ENCODE measurements at regions not wholly inside any gene's neighbourhood (a gene's known extent, or its start where the extent isn't known, plus 50 kb on each side); places are given as distances from the start of the nearest gene placed in this dataset.
A peak's percentile ranks its signal among the peaks of the same experiment; 100 is the strongest.

DNA sequence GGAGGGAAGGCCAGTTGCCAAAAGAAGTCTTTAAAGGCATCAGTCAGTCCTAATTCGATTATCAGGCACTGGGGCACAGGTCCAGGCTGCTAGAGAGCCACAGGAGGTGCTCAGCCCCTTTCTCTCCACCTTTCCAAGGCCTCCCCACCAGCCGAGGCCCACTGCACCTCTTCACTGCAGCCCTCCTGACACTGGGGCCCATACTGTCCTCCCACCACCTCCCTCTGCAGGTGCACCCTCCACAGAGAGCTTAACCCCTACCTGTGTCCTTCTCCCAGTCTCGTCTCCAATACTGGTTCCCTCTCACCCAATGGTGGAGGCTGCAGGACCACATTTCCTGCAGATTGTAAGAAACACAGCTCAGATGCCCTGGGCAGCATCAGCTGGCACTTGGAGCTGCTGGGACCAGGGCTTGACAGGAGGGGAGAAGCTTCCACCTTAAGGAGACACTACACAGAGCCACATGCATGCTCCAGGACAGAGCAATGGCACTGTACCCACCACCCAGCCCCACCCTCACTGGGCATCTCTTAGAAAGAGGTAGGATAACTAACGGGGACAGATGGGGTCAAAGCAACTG lies 81.6 kb upstream of the PRR20G start:
- Histone ChIP-seq H3K23me2 (ENCODE audit: insufficient read length, low read depth, low read length, poor library complexity, severe bottlenecking) (no peaks in the 10 kb centered on the region), H3K79me2 (ENCODE audit: insufficient read depth, low read length) (no peaks in the 10 kb centered on the region), H3K56ac (ENCODE audit: insufficient read length, low read depth, low read length) (no peak overlapping the region), H3K14ac (ENCODE audit: insufficient read depth, low read length) (peak overlapping the region; percentile 12; the same call in 1 of the 2 replicates), H3K79me1 (ENCODE audit: insufficient read depth, low read depth, low read length, poor library complexity, severe bottlenecking) (no peaks in the 10 kb centered on the region), H2BK15ac (ENCODE audit: low read depth, low read length) (no peak overlapping the region), H3T11ph (ENCODE audit: low read length) (no peak overlapping the region), H2BK12ac (ENCODE audit: insufficient read length, low read depth, low read length) (no peak overlapping the region), H3K9ac (ENCODE audit: extremely low read depth, insufficient read length, low read length) (no peak overlapping the region), H2BK120ac (ENCODE audit: low read depth, low read length, poor library complexity, severe bottlenecking) (no peak overlapping the region), H3K9me3 (ENCODE audit: control insufficient read depth, low read depth, low read length) (no peaks in the 10 kb centered on the region), H4K20me1 (ENCODE audit: control insufficient read depth, insufficient read depth, insufficient read length) (no peaks in the 10 kb centered on the region), H2BK20ac (ENCODE audit: low read depth, low read length, poor library complexity, severe bottlenecking) (no peak overlapping the region), H3K23ac (ENCODE audit: insufficient read length, low read depth, low read length) (no peak overlapping the region), H3K27me3 (ENCODE audit: insufficient read depth, low read length) (no peaks in the 10 kb centered on the region), H4K5ac (ENCODE audit: insufficient read length, low read depth, low read length) (no peak overlapping the region), H3K27ac (ENCODE audit: insufficient read length, low read depth, low read length) (no peak overlapping the region), H2BK5ac (ENCODE audit: insufficient read length, low read length) (no peak overlapping the region), H2AFZ (ENCODE audit: low read length) (no peak overlapping the region), H3K4me1 (ENCODE audit: insufficient read depth, low read length) (no peaks in the 10 kb centered on the region), H3K4me2 (ENCODE audit: insufficient read depth, insufficient read length, low read length) (no peak overlapping the region), H3K4ac (ENCODE audit: low read depth, low read length) (no peak overlapping the region), H4K8ac (replicated peaks; ENCODE audit: insufficient read length, low read depth, low read length) (no peak overlapping the region), H4K91ac (ENCODE audit: insufficient read length, low read depth, low read length) (no peak overlapping the region), H2AK5ac (ENCODE audit: insufficient read length, low read length) (no peak overlapping the region), H3K18ac (ENCODE audit: insufficient read length, low read depth, low read length) (no peak overlapping the region)
- no peaks in the 10 kb centered on the region for H3K9me3 Mint-ChIP-seq
- no peak overlapping the region; a peak in 1 of 7 replicates for H3K27ac Mint-ChIP-seq
- H3K4me3 Mint-ChIP-seq = no peak overlapping the region
- H3K27me3 Mint-ChIP-seq (ENCODE audit: low read depth) = peaks cover 8% of the 10 kb centered on the region
- H3K36me3 Mint-ChIP-seq (ENCODE audit: insufficient read depth in 1 of 3, low read depth in 3 of 3) = no peaks in the 10 kb centered on the region
- peaks cover 9 to 31% of the 10 kb centered on the region in 2 experiments for H3K4me1 Mint-ChIP-seq
- TF ChIP-seq, protein P1, sequence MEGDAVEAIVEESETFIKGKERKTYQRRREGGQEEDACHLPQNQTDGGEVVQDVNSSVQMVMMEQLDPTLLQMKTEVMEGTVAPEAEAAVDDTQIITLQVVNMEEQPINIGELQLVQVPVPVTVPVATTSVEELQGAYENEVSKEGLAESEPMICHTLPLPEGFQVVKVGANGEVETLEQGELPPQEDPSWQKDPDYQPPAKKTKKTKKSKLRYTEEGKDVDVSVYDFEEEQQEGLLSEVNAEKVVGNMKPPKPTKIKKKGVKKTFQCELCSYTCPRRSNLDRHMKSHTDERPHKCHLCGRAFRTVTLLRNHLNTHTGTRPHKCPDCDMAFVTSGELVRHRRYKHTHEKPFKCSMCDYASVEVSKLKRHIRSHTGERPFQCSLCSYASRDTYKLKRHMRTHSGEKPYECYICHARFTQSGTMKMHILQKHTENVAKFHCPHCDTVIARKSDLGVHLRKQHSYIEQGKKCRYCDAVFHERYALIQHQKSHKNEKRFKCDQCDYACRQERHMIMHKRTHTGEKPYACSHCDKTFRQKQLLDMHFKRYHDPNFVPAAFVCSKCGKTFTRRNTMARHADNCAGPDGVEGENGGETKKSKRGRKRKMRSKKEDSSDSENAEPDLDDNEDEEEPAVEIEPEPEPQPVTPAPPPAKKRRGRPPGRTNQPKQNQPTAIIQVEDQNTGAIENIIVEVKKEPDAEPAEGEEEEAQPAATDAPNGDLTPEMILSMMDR (conservative IDR thresholded peaks at IDR 0.05) = no peak
- no CpG with 5 or more reads among the region's 4 CpGs for WGBS (ENCODE audit: extremely low coverage, insufficient read length, low lambda C conversion rate)
- no peak for DNase-seq
